HG03575 (cell line): ENCODE measurements at regions not wholly inside any gene's neighbourhood (a gene's known extent, or its start where the extent isn't known, plus 50 kb on each side); places are given as distances from the start of the nearest gene placed in this dataset.

Experiments
- ATAC-seq: cut with Tn5 transposase; IDR thresholded peaks from one replicate; pipeline ENCODE4 v1.9.1; 2021; ENCODE audit not compliant: unreplicated experiment, insufficient number of reproducible peaks, low FRiP score; ENCODE audit errors: extremely low read depth

DNA sequence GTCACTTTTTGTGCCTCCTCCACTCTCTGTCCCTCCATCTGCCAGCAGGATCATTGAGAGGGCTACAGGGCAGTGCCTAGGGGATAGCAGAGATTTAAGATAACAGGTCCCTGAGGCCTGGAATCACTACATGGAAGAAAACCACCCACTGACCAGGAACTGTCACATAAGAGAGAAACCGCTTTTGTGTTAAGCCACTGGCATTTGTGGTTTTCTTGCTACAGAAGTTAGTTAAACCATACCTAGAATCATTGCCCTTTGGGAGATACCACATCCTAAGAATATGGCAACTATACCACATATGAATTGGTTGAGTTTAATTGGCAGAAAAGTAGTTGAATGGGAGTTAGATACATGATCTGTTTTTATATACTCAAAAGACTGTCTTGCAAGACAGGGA is 112.8 kb upstream of the LPP start:
- no peak for ATAC-seq

DNA sequence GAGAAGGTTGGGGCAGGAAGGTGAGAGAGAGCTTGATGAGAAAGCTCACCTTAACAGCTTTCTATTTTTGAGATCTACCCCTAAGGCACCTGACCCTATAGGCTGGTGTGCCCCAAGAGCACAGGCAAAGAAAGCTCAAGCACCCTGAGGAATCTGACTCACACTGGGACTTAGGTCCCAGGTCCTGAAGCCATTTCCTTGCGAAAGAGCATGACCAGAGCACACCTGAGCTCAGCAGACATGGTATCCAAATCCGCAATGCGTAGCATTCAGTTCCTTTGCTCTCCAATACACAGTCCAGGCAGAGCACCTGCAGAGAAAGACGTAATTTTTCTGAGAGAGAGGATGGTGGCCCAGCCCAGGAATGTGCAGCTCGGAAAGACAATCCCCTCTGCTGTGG is 112.1 kb upstream of the LPP start:
- no peak for ATAC-seq

DNA sequence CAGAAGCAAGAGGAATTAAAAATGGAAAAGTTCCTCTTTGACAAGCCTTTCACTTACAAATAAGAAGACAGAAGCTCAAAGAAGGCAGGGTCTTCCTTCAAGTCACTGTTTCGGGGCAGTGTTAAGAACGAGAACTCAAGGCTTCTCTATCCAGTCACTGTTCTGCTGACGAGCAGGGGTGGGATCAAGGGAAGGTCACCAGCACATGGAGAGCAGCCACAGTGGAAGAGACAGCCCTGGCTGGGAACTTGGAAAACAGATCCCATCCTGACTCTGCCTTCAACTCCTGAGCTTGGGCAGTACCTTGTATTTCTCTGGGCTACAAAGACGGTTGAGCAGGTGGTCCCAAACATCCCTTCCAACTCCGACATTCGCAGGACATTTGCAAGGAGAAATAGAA is 111.5 kb upstream of the LPP start:
- no peak for ATAC-seq

GRCh38 chr3:188043891-188044290 is 110.1 kb upstream of the LPP start:
- no peak for ATAC-seq

DNA sequence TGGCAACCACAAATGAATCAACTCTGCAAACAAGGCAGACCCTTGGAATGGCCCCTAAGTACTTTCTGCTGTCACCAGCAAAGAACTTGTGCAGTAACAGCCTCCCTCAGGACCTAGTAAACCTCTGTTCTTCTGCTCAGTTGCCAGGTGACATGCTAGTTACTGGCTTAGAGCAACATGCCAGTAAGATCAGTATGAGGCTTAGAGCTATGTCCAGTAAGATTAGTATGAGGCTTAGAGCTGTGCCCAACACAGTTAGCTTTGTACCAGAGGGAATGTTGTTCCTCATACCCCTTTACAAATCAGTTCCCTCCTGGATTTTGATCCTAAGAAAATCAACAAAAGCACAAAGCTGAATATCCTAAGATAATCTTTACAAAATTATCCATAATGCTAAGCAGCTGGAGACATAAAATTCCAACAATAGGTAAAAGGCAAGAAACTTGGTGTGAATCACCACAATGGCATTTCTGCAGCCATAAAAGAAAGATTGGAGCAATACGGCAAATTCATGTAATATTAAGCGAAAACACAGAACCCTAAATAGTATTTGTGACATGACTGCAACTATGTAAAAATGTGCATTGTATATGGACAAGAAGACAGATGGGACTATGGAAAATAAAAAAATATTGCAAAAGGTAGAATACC is 107.3 kb upstream of the LPP start:
- ATAC-seq = no peak

- no peak for ATAC-seq
These were observed 106.4 kb upstream of the LPP start for GRCh38 chr3:188047536-188047935.

GRCh38 chr3:188049606-188050530 is 104.1 kb upstream of the LPP start:
- no peak for ATAC-seq

- ATAC-seq = no peak
These were observed 102.2 kb upstream of the LPP start for GRCh38 chr3:188051801-188052168.

DNA sequence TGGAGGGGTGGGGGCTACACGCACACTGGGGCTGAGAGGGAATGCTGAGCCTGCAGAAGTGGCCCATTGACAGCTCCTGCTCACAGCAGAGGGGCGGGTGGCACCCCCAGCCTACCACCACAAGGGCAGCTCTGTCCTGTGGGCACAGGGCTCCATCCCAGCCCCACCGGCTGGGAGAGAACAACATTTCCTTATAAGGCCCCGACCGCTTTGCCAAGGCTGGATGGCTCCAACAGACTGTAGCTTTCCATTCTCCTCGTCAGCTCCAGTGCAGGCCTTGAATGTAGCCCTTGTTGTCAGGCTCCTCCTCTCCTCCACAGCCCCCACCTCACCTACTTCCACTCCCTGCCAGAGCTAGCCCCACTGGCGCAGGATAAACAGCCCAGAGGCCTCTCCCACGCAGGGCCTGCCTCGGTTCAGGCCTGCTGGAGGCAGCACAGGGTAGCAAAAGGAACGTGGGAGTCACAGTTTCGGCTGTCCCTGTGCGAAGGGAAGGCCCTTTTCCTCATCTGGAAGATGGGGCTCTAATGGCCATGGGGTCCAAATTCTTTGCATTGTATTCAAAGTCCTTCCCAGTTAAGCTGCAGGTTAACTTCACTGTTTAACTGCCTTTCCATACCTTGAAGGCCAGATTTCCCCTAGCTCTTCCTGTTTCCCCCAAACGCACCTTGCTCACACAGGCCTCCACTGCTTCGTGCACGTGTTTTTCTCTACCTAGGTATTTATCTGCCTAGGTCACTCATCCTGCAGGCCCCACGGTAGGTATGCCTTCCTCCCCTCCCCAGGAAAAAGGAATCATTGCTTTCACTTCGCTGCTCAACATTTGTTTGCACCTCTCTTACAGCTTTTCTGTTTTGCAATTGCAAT is 101.6 kb upstream of the LPP start:
- no peak for ATAC-seq

DNA sequence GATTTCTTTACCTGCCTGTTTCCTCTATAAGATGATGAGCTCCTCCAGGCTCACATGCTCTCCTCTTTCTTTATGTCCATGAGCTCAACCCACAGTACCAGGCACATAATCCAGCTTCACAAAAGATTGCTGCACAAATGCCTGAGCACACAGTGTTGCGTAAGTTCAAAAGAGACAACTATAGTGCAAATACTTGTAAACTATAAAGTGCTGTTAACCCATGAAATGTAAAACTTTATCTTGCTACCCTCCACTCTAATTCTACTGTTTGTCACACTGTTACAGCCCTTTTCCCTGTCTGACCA is 101.0 kb upstream of the LPP start:
- ATAC-seq = no peak

DNA sequence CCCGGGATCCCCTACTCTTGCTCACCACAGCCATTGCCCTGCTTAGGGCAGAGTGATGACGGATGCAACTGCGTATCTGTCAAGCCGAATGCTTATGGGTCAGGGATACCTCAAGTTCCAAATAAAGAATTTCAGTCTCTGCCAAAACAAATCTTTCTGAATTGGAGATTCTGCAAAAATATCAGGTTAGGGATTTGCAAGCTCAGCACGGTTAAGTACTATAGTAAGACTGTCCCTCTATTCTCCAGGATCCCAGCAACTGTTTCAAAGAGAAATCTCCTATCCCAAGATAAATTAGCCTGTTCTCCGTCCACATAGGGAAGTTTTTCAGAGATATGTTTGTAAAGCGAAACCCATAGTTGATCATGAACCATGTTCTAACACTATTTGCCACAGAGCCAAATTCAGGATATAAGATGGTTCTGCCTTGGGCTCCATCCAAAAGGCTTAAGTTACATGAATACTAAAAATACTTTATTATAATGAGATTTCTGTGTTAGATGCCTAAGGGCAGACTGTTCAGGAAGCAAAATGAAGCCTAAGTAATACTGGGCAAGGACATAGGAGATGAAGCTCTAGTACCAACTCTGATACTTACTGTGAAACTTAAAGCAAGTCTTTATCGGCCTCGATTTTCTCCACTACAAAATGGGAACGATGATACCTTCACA is 100.1 kb upstream of the LPP start:
- ATAC-seq = no peak

DNA sequence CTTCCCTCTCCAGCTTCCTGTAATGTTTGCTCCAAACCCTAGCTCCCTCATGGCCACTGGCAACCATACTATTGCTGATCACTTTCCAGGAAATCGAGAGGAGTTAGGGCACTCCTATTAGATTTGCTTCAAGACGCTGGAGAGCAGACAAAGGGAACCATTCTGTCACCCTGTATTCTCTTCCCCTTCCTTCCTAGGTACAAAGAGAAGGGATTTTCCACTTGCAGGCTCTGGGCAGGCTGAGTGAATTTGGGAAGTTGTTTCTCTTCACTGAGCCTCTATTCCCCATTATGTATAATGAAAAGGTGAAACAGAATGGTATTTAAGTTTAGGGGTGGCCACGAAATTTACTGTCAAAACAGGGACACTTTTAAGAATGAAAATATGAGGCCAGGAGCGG is 99.4 kb upstream of the LPP start:
- ATAC-seq = no peak

- no peak for ATAC-seq
These were observed 98.6 kb upstream of the LPP start for GRCh38 chr3:188055388-188055787.

- no peak for ATAC-seq
These were observed 96.8 kb upstream of the LPP start for GRCh38 chr3:188057124-188057523.

- no peak for ATAC-seq
These were observed 95.3 kb upstream of the LPP start for GRCh38 chr3:188058569-188059184.

DNA sequence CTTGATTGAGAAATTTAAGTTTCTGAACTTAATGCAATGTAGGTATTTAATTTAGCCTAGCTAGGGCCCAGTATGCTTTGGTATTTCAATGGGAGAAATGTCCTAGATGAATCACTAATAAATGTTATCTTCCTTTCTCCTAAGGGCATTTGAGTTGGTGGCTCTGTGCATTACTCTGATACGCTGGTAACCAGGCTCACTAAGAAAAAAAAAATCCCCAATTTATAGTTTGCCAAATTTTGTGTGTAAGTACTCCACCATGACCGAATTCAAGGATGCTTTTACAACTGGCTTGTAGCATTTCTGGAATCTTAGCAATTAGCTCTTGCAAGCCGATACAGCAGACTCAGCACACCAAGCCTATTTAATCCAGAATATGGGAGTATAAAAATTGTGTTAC is 94.6 kb upstream of the LPP start:
- ATAC-seq = no peak

DNA sequence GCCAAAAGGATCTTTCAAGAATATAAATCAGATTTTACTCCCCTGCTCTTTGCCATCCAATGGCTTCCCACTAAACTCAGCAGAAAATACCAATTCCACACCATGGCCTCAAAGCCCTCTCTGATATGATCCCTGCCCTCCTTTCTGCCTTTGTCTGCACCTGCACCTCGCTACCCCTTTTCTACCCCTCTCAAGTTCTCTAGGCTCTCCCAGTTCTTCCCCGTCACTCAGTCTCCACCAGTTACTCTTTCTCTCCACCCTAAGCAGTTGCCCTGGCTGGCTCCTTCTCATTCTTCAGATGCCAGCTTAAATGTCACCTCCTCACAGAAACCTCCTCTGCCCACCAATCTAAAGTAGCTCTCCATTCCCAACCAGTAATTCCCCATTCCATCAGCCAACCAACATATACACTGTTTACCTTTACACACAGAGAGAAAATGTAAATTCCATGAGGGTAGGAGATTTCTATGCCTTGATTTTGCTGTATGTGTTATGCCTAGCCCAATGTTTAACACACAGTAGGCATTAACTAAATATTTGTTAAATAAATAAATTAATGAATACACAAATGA is 93.6 kb upstream of the LPP start:
- ATAC-seq = no peak

DNA sequence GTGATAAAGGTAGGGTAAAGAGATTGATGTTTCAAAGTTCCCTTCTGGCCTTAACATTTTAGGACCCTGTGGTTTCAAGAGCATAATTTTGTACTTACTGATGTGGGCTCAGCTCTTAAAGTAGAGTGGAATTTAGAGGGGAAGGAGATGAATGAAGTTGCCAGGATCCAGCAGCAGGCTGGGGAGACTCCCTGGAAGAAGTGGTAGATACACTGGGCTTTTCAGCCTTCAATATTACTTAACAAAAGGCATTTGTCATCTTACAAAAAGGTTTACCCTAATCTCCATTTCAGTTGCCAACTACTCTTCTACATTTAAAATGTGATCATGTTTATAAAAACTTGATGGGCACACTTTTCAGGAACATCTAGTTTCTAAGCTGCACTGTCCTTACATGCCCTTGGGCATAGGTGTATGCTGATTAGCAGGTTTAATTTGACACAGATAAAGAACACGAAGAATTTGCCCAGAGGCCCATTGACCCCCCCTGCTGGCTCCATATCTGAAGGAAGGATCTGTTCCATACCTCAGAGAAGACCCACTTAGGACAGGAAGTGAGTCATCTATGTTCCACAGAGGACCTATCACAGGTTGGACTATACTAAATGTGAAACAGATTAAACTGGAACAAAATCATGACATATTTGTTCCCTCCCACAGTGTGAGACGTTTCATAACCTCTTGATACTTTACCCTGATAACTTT is 93.0 kb upstream of the LPP start:
- ATAC-seq = no peak
